HG03442 (cell line): ENCODE measurements at regions not wholly inside any gene's neighbourhood (a gene's known extent, or its start where the extent isn't known, plus 50 kb on each side); places are given as distances from the start of the nearest gene placed in this dataset.
"Not testable (repeated sequence)": the region's sequence is repeated elsewhere in the genome, so short reads cannot be mapped to it uniquely, and the experiment has no call there.

ENCODE experiments used
- ATAC-seq: cut with Tn5 transposase; IDR thresholded peaks from one replicate; pipeline ENCODE4 v1.9.1; 2021; ENCODE audit warnings: mild to moderate bottlenecking, moderate library complexity; ENCODE audit not compliant: unreplicated experiment

- no peak for ATAC-seq
These were observed 375.9 kb downstream of the NXPH1 start for GRCh38 chr7:8809320-8809719.

DNA sequence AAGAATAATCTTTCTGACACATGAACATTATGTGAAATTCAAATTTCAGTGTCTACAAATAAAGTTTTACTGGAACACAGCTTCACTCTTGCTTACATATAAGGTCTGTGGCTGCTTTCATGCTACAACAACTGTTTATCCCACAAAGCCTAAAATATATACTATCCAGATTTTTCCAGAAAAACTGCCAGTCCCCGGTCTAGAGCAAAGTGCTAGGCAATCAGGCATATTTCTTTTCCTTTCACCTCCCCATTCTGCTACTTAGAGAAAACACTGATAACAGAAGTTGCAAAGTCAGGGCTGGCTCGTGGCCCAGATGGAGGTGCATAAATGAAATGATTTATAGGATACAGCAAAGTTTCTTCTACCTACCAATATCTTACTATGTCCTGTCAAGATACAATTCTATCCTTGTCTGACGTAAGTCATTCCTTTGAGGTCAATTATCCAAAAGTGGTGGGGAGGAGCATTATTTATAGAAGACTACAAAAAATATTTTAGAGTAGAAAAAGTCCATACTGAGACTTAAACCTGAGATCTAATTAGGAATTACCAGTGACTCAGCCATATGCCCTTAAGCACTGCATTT lies 384.1 kb downstream of the NXPH1 start:
- no peak for ATAC-seq

GRCh38 chr7:8818406-8818805 lies 385.0 kb downstream of the NXPH1 start:
- ATAC-seq: no peak

DNA sequence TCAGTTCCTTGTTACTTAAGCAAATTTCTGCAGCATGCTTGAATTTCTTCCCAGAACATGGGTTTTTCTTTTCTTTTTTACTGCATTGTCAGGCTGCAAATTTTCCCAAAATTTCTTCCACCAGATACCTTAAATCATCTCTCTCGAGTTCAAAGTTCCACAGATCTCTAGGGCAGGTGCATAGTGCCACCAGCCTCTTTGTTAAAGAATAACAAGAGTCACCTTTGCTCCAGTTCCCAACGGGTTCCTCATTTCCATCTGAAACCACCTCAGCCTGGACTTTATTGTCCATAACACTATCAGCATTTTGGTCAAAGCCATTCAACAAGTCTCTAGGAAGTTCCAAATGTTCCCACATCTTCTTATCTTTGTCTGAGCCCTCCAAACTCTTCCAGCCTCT lies 389.2 kb downstream of the NXPH1 start:
- no peak for ATAC-seq

DNA sequence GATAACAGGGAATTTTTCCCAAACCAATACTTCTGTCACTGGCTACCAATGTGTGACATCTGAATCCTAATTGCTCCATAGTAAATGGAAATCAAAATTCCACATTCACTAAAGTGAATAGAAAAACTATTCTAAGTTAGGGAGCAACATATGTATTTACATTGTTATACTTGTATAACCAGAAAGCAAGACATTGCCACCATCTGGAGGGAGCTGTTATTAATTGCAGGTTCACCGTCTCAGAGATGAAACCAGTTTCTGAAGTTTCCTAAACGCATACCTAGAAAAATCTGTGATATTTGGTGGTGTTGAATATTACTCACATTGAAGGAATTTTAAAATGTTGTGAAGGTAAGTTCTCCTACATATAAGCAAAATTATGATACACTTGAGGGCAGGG lies 390.1 kb downstream of the NXPH1 start:
- ATAC-seq: no peak

- no peak for ATAC-seq
These were observed 393.9 kb downstream of the NXPH1 start for GRCh38 chr7:8827329-8827728.

DNA sequence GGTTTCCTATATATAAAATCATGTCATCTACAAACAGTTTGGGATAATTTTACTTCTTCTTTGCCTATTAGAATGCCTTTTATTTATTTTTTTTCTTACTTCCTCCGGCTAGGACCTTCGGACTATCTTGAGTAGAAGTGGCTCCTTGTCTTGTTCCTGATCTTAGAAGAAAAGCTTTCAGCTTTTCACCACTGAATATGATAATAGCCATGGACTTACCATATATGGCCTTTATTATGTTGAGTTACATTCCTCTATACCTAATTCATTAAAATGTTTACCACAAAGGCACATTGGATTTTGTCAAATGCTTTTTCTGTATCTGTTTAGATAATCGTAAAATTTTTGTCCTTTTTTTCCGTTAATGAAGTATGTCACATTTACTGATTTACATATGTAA lies 395.7 kb downstream of the NXPH1 start:
- no peak for ATAC-seq

- ATAC-seq: no peak
These were observed 398.0 kb downstream of the NXPH1 start for GRCh38 chr7:8831376-8831775.

DNA sequence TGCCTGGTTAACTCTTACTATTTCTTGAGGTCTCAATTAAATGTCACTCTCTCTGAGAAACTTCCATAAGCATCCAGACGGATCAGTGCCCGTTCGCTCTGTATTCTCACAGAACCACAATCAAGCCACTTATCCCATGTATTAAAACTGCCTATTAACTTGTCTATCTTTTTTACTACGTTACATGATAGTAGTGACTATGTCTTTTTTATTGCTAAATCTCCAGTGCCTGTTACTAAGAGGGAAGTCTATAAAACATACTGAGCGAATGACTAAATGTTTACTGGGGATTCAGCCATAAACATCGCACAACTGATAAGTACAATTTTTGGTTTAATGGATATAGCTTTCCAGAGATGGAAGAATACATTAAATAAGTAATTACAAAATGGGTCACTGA lies 399.9 kb downstream of the NXPH1 start:
- no peak for ATAC-seq

- ATAC-seq: no peak
These were observed 407.8 kb downstream of the NXPH1 start for GRCh38 chr7:8841171-8841570.

- ATAC-seq: no peak
These were observed 438.3 kb downstream of the NXPH1 start for GRCh38 chr7:8871716-8872115.

GRCh38 chr7:8881916-8882315 lies 448.5 kb downstream of the NXPH1 start:
- ATAC-seq: no peak

GRCh38 chr7:8885480-8886000 lies 452.1 kb downstream of the NXPH1 start:
- no peak for ATAC-seq

GRCh38 chr7:8890346-8890745 lies 456.9 kb downstream of the NXPH1 start:
- ATAC-seq: not testable (repeated sequence)

GRCh38 chr7:8893775-8894174 lies 460.4 kb downstream of the NXPH1 start:
- ATAC-seq: no peak

GRCh38 chr7:8906396-8907075 lies 473.1 kb downstream of the NXPH1 start:
- ATAC-seq: no peak

DNA sequence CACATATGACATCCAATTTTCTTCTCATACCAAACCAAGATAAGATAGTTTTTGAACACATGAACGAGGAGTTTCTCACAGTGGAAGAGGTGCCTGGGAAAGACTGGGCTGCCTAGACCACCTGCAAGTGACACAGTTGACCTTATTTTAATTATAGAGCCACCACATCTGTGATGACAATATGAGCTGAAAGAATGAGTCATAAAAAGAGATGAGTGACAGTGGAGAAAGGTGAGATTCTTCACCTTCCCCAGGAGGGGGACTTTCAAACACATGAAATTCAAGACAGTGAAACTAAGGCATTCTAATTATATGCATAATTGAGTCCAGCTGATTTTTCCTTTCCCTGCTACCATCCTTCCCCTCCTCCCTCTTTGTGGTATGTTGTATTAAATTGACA lies 475.5 kb downstream of the NXPH1 start:
- ATAC-seq: no peak

DNA sequence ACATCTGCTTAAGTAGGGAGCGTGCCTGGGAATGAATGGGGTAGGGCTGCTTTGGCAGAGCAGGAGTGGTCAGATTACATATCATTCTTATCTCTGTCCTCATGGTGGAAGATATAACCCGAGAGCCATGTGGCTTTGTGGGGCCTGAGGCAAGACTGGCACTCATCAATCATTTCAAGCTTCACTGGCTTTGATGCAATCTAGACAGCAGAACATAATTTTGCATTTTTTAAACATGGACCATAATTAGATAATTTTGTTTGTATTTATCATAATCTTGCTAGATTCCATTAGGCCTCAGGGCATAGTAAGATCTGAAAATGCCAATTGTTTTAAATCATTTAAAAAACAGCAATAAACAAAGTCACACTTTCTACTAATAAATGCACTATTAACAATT lies 480.3 kb downstream of the NXPH1 start:
- ATAC-seq: no peak

DNA sequence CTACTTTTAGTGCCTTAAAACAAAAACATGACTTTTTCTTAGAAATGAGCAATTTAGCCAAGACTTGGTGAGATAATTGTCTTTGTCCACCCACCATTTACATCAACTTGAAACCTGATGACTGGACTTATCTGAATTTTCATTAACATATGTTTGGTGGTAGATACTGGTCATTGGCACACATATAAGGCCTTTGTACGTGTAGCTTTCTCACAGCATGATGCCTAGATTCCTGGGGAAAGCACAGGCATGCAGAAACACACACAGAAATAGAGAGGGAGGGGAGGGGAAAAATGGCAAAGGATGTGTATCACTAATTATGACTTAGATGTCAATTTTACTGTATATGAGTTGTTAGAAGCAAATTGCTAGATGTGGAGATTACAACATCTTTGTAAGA lies 488.4 kb downstream of the NXPH1 start:
- ATAC-seq: no peak

- ATAC-seq: no peak
These were observed 489.3 kb downstream of the NXPH1 start for GRCh38 chr7:8922726-8923125.

DNA sequence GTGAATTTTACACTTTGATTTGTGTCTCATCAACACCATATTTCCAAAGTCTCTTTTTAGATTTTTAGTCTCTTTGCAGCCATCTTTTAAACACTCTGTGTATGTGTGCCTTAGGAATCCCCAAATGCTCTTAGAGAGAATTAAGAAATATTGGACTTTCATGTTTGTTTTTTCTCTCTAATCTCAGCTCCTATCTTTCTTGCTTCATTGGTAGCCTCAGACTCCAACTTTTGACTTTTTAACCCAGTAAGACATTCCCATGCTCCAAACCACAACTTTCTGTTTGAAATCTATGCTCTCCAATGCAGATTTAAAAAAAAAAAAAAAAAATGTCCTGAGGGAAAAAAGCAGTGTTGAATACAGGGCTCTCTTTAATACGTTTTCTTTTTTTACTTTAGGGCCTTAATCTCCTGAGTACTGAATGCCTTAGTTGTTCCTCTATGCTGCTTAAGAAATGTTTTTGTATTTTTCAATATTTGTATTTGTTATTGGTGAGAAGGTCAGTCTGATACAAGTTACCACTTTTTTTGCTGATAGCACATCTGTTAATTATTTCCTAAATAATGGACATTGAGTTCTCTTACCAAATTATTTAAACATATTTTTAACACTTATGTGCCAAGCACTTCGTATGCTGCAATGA lies 489.9 kb downstream of the NXPH1 start:
- no peak for ATAC-seq

GRCh38 chr7:8931906-8932646 lies 498.7 kb downstream of the NXPH1 start:
- ATAC-seq: no peak
